Prostate gland (tissue), 2 donors: ENCODE measurements at regions not wholly inside any gene's neighbourhood (a gene's known extent, or its start where the extent isn't known, plus 50 kb on each side); places are given as distances from the start of the nearest gene placed in this dataset.
"Not testable (repeated sequence)": the region's sequence is repeated elsewhere in the genome, so short reads cannot be mapped to it uniquely, and the experiment has no call there.

Experiments used
- CTCF ChIP-seq, 4 experiments: fragments of 200-600 bp in 2 of 4; fragments of 450-650 bp in 2 of 4; sonication (generic) in 2 of 4; IDR thresholded peaks; 1 replicate in 3 of 4; 2 replicates in 1 of 4; pipeline ENCODE4 v1.5.1; 2016 to 2019; ENCODE audit warnings: antibody characterized with exemption in 4 of 4, mild to moderate bottlenecking in 2 of 4, moderate library complexity in 2 of 4
- POLR2AphosphoS5 ChIP-seq: sonication (generic); formaldehyde crosslinking; IDR thresholded peaks from one replicate; pipeline ENCODE4 v1.6.1; 2017; ENCODE audit warnings: antibody characterized with exemption

GRCh38 chr15:28454751-28455220 is 76.3 kb downstream of the GOLGA8F start:
- TF ChIP-seq CTCF (IDR thresholded peaks at IDR 0.05); POLR2AphosphoS5: not testable (repeated sequence)
